SJCRH30 (cell line): ENCODE measurements at regions not wholly inside any gene's neighbourhood (a gene's known extent, or its start where the extent isn't known, plus 50 kb on each side); places are given as distances from the start of the nearest gene placed in this dataset.
"Not testable (repeated sequence)": the region's sequence is repeated elsewhere in the genome, so short reads cannot be mapped to it uniquely, and the experiment has no call there.

Source experiments
- DNase-seq, 2 experiments: peaks; one replicate each; pipeline ENCODE4 v3.0.0-alpha.2; 2015 to 2020
- H3K27ac ChIP-seq: fragments of 250-450 bp; sonication (Bioruptor Pico); 2 replicates; pipeline ENCODE4 v1.5.1; 2020; ENCODE audit warnings: mild to moderate bottlenecking, moderate library complexity
- H3K27me3 ChIP-seq: fragments of 250-450 bp; sonication (Bioruptor Pico); 2 replicates; pipeline ENCODE4 v1.5.1; 2020; ENCODE audit warnings: mild to moderate bottlenecking, moderate library complexity
- H3K36me3 ChIP-seq: fragments of 250-450 bp; sonication (Bioruptor Pico); 2 replicates; pipeline ENCODE4 v1.5.1; 2020; ENCODE audit warnings: mild to moderate bottlenecking, moderate library complexity
- H3K4me1 ChIP-seq: fragments of 250-450 bp; sonication (Bioruptor Pico); 2 replicates; pipeline ENCODE4 v1.5.1; 2020; ENCODE audit warnings: mild to moderate bottlenecking, moderate library complexity
- H3K4me3 ChIP-seq: fragments of 250-450 bp; sonication (Bioruptor Pico); 2 replicates; pipeline ENCODE4 v1.5.1; 2020; ENCODE audit warnings: mild to moderate bottlenecking, moderate library complexity
- H3K9me3 ChIP-seq: fragments of 250-450 bp; sonication (Bioruptor Pico); replicated peaks from 2 replicates; pipeline ENCODE4 v1.5.1; 2020; ENCODE audit warnings: mild to moderate bottlenecking, moderate library complexity

DNA sequence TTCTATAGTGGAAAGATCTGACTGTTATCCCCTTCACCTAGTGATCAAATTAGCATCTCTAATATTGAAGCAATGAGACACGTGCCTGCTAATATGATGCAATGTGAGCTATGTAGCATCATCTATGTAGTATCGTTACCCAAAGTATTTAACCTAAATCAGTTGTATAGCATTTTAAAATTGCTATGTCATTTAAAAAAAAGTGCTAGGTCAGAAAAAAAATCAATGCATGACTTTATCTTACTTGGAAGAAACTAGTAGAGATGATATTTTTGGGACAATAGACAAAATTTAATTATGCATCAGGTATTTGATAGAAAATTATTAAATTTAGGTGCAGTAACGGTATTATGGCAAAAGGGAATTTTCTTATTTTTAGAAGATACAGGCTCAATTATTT, 157.3 kb downstream of the CCDC71L start:
- H3K36me3 ChIP-seq, result no peaks in the 10 kb centered on the region

DNA sequence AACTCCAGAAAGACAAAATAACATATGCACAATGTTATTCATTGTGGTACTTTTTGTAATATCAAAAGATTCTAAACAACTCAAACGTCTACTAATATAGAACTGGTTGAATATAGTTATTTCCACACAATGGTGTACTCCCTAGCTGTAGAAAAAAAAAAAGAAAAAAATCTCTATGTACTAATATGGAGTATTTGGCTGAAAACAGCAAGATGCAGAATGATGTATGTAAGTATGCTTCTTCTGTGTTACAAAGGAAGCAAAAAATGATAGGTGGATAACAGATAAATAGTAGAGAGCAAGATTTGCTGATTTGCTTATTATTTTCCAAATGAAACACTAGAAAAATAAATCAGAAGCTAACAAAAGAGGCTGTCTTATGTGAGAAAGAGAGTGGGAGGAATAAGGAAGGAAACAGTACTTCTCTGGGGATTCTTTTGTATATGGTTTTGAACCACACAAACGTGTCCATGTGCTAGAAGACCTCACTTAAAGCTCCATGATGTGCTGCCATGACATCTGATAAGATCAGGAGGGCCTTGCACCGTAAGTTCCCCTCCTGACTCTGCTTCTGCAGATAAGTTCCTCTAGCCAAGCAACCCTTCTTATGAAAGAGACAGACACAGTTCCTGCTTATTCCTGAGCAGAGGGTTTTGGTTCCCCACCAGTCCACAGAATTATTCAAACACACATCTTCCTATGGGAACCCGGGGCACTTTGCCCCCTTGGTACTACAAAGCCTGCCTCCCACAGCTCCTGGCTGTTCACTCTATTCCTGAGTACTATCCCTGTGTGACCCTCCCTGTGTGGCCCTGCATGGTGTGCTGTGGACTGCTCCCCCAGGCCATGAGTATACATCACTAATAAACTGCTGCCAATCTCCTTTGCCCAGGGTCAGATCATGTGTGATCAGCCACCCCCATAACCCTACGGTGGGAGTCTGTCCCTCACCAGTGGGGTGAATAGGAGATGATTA, 159.1 kb downstream of the CCDC71L start:
- Histone ChIP-seq H3K9me3 (no peaks in the 10 kb centered on the region), H3K36me3 (no peaks in the 10 kb centered on the region), H3K27me3 (no peaks in the 10 kb centered on the region), H3K27ac (no peak overlapping the region), H3K4me1 (no peaks in the 10 kb centered on the region), H3K4me3 (no peak overlapping the region)
- DNase-seq, result no peak

More for the DNA sequence above, 157.3 kb downstream of the CCDC71L start:
- DNase-seq, result no peak
- H3K9me3 ChIP-seq, result no peaks in the 10 kb centered on the region
- H3K27me3 ChIP-seq, result no peaks in the 10 kb centered on the region
- no peak overlapping the region for H3K4me3 ChIP-seq
- H3K4me1 ChIP-seq, result no peaks in the 10 kb centered on the region
- H3K27ac ChIP-seq, result no peak overlapping the region

DNA sequence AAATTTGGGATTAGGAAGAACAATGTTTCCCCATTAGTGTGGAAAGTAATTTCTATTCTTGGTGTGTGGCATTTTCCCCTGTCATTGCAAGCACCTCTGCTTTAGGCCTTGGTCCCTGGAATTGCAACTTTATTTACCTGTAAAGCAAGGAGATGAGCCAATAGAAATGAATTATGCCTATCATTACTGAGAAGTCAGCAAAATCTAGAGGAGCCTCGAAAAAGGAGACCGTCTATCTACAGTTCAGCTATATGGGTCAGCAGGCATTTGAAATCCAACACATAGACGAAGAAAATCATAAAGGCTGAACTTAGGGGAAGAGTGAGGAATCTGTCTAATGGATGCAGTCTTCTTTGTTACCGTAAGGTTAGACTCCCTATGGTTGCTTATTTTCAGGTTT, 161.1 kb downstream of the CCDC71L start:
- Histone ChIP-seq H3K36me3 (no peaks in the 10 kb centered on the region), H3K27ac (no peak overlapping the region), H3K27me3 (no peaks in the 10 kb centered on the region), H3K9me3 (no peaks in the 10 kb centered on the region), H3K4me3 (no peak overlapping the region), H3K4me1 (no peaks in the 10 kb centered on the region)
- no peak for DNase-seq

DNA sequence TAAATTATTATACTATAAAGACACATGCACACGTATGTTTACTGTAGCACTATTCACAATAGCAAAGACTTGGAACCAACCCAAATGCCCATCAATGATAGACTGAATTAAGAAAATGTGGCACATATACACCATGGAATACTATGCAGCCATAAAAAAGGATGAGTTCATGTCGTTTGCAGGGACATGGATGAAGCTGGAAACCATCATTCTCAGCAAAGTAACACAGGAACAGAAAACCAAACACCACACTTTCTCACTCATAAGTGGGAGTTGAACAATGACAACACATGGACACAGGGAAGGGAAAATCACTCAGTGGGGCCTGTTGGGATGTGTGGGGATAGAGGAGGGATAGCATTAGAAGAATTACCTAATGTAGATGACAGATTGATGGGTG, 163.0 kb downstream of the CCDC71L start:
- not testable (repeated sequence) for H3K9me3 ChIP-seq

DNA sequence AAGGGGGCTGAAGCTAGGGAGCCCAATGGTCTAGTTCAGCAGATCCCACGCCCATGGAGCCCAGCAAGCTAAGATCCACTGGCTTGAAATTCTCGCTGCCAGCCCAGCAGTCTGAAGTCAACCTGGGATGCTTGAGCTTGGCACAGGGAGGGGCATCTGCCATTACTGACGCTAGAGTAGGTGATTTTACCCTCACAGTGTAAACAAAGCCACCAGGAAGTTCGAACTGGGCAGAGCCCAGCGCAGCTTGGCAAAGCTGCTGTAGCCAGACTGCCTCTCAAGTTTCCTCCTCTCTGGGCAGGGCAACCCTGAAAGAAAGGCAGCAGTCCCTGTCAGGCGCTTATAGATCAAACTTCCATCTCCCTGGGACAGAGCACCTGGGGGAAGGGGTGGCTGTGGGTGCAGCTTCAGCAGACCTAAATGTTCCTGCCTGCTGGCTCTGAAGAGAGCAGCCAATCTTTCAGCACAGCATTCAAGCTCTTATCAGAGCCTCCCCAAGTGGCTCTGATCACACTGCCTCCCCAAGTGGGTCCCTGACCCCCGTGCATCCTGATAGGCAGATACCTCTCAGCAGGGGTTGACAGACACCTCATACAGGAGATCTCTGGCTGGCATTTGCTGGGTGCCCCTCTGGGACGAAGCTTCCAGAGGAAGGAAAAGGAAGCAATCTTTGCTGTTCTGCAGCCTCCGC, 167.8 kb downstream of the CCDC71L start:
- Histone ChIP-seq H3K4me1 (no peaks in the 10 kb centered on the region), H3K9me3 (no peaks in the 10 kb centered on the region), H3K27ac (no peak overlapping the region), H3K36me3 (no peaks in the 10 kb centered on the region), H3K4me3 (no peak overlapping the region), H3K27me3 (no peaks in the 10 kb centered on the region)
- no peak for DNase-seq

More for the DNA sequence above, 163.0 kb downstream of the CCDC71L start:
- DNase-seq, H3K36me3 ChIP-seq, H3K4me3 ChIP-seq, H3K4me1 ChIP-seq, H3K27me3 ChIP-seq, H3K27ac ChIP-seq: not testable (repeated sequence)

DNA sequence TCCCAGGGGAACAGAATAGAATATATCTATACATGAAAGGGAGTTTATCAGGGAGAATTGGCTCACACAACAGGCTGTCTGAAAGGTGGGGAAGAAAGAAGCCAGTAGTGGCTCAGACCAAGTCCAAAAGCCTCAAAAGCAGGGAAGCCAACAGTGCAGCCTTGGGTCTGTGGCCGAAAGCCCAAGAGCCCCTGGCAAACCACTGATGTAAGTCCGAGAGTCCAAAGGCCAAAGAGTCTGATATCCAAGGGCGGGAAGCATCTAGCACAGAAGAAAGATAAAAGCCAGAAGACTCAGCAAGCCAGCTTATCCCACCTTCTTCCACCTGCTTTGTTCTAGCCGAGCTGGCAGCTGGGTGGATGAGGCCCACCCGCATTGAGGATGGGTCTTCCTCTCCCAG, 172.5 kb downstream of the CCDC71L start:
- no peak overlapping the region for H3K4me3 ChIP-seq
- H3K36me3 ChIP-seq, result no peaks in the 10 kb centered on the region
- H3K27me3 ChIP-seq, result no peaks in the 10 kb centered on the region
- H3K9me3 ChIP-seq, result no peaks in the 10 kb centered on the region
- H3K27ac ChIP-seq, result no peak overlapping the region
- no peaks in the 10 kb centered on the region for H3K4me1 ChIP-seq
- no peak for DNase-seq

DNA sequence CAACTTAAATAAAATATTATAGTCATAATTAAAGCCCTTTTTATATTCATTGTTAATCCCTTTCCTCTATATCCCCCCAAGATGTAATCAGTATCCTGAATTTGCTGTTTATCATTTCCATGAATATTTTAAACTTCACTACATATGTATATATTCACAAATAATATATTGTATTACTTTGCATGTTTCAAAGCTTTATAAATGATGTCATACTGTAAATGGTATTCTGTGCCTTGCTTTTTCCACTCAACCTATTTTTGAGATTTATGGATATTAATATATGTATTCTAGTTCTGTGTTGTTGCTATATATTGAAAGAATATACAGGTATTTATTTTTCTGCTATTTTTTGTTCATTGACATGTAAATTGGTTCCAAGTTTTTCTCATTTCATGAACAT, 173.1 kb downstream of the CCDC71L start:
- no peaks in the 10 kb centered on the region for H3K36me3 ChIP-seq
- no peaks in the 10 kb centered on the region for H3K27me3 ChIP-seq
- no peaks in the 10 kb centered on the region for H3K9me3 ChIP-seq
- no peak overlapping the region for H3K27ac ChIP-seq
- DNase-seq, result no peak
- no peak overlapping the region for H3K4me3 ChIP-seq
- H3K4me1 ChIP-seq, result no peaks in the 10 kb centered on the region

DNA sequence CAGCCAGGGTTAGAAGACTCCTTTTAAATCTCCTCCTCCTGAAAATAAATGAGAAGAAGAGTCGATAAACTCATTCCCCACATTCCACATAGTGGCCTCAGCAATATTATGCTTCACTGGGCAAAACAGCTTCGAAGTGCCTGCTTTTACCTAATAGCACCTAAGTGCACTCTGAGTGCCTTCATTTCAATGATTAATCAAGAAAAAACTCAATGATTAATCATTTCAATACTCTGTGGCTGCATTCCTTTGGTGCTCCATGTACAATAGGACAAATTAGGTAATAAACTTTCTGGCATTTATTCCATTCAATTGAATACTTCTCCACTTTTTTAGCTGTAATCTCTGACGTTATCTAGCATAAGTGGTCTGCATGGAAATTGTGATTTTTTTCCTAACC, 174.6 kb downstream of the CCDC71L start:
- Histone ChIP-seq H3K27ac (no peak overlapping the region), H3K9me3 (no peaks in the 10 kb centered on the region), H3K27me3 (no peaks in the 10 kb centered on the region), H3K4me1 (no peaks in the 10 kb centered on the region), H3K4me3 (no peak overlapping the region), H3K36me3 (no peaks in the 10 kb centered on the region)
- DNase-seq, result no peak

DNA sequence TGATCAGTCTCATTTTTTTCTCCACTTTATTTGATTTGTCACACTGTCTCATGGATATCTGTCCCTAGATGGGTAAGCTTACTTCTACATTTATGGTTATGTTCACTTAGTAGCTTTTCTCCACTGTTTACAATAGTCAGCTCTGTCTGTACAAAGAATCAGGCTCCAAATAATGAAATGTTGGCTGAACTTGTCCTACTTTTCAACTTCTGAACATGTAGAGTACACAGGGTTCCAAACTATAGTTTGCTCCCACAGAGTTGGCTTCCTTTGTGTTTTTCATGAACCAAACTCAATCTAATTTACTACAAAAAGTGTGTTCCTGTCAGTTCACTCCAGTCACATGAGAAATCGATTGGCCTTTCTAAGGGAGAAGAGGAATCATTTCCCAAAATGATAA, 175.0 kb downstream of the CCDC71L start:
- no peaks in the 10 kb centered on the region for H3K27me3 ChIP-seq
- H3K9me3 ChIP-seq, result no peaks in the 10 kb centered on the region
- DNase-seq, result no peak
- no peaks in the 10 kb centered on the region for H3K4me1 ChIP-seq
- H3K4me3 ChIP-seq, result no peak overlapping the region
- no peaks in the 10 kb centered on the region for H3K36me3 ChIP-seq
- H3K27ac ChIP-seq, result no peak overlapping the region

DNA sequence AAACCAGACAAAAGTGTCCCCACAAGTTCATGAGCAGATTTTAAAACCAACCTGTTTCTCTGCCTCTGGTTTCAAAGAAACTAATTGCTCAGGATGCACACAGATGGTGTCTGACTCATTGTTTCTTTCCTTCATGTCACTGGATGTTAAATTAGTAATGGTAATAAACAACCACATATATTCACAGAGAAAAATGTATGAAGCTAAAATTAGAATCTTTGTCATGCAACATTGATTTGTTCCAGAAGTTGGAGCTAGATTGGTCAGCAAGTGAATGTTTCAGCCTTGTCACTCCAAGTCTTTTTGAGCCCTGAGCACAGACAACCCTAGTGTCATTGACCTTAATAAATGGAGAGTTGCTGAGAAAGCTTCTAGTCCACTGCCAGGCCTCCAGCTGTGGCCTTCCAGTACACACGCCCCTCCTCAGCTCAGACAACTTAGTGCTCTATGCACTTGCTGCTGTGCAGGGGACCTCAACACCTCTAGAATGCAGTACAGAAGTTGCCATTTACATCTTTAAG, 175.9 kb downstream of the CCDC71L start:
- no peak for DNase-seq
- no peaks in the 10 kb centered on the region for H3K4me1 ChIP-seq
- H3K36me3 ChIP-seq, result no peaks in the 10 kb centered on the region
- H3K27ac ChIP-seq, result no peak overlapping the region
- no peak overlapping the region for H3K4me3 ChIP-seq
- H3K9me3 ChIP-seq, result no peaks in the 10 kb centered on the region
- no peaks in the 10 kb centered on the region for H3K27me3 ChIP-seq

DNA sequence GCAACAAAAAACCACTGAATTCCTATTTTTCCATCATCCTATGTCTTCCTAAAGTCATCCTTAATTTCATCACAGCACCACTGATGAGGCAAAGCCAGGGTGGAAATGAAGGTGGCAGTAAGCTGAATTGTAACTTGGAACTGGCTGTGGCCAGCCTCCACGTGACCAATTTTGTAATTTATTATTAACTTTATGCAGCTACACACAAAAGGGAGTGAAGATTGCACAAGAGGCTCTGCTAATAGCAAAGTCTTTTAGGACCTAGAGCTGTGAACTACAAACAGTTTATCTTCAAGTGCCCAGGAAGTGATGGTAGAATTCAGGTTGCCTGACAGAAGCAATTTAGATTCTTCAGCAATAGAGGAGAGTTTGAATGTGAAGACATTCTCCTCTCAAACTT, 176.4 kb downstream of the CCDC71L start:
- H3K4me3 ChIP-seq, result no peak overlapping the region
- no peaks in the 10 kb centered on the region for H3K4me1 ChIP-seq
- DNase-seq, result no peak
- no peak overlapping the region for H3K27ac ChIP-seq
- H3K9me3 ChIP-seq, result no peaks in the 10 kb centered on the region
- H3K36me3 ChIP-seq, result no peaks in the 10 kb centered on the region
- no peaks in the 10 kb centered on the region for H3K27me3 ChIP-seq

DNA sequence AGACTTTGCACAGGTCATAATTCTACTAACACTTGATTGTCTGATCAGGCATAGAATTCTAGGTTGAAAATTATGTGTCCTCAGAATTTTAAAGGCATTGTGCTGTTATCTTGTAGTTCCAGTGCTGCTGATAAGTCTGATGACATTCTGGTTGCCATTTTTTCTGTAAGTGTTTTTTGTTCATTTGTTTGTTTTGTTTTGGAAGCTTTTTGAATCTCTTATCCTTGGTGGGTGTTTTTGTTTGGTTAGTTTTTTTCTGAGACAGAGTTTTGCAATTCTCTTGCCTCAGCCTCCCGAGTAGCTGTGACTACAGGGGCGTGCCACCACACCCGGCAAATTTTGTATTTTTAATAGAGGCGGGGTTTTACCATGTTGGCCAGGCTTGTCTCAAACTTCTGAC, 178.9 kb downstream of the CCDC71L start:
- H3K27me3 ChIP-seq, result no peaks in the 10 kb centered on the region
- no peaks in the 10 kb centered on the region for H3K9me3 ChIP-seq
- H3K27ac ChIP-seq, result no peak overlapping the region
- no peaks in the 10 kb centered on the region for H3K4me1 ChIP-seq
- no peaks in the 10 kb centered on the region for H3K36me3 ChIP-seq
- no peak for DNase-seq
- H3K4me3 ChIP-seq, result no peak overlapping the region

DNA sequence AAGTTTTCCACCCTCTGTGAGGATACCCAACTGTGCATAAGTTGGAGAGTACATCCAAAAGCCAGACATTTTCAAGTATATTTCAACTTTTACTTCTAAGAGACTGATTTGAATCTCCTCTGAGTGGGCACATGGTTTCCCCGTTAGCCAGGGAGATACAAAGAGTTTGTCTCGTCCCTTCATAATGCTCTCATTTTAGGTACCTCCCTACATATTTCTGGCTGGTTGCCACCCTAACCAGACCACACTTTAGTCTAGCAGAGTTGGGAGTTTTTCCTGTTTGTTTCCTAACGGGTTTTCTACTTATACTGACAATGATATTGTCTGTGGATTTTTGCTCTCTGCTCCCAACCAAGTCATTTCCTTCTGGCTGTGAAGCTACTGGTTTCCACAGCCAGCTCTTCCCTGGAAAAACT, 180.3 kb downstream of the CCDC71L start:
- H3K27ac ChIP-seq, result no peak overlapping the region
- DNase-seq, result no peak
- H3K4me1 ChIP-seq, result no peaks in the 10 kb centered on the region
- no peaks in the 10 kb centered on the region for H3K36me3 ChIP-seq
- H3K27me3 ChIP-seq, result no peaks in the 10 kb centered on the region
- no peaks in the 10 kb centered on the region for H3K9me3 ChIP-seq
- H3K4me3 ChIP-seq, result no peak overlapping the region

DNA sequence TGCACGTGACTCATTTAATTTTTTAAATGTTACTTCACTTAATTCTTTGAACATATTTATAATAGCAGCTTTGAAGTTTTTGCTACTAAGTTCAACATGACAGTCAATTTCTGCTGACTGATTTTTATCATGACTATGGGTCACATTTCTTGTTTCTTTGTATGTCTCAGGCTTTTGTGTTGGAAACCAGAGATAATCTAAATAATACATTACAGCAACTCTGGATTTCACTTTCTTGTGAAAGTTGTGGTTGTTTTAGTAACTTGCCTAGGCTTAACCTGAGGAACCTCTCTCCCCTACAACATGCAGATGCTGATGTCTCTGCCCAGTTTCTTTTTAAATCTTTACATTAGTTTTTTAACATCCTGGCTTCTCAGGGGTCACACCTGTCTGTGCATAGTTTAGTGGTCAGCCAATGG, 180.8 kb downstream of the CCDC71L start:
- H3K27me3 ChIP-seq, result no peaks in the 10 kb centered on the region
- no peak overlapping the region for H3K27ac ChIP-seq
- H3K9me3 ChIP-seq, result no peaks in the 10 kb centered on the region
- no peak overlapping the region for H3K4me3 ChIP-seq
- no peaks in the 10 kb centered on the region for H3K36me3 ChIP-seq
- H3K4me1 ChIP-seq, result no peaks in the 10 kb centered on the region
- no peak for DNase-seq

DNA sequence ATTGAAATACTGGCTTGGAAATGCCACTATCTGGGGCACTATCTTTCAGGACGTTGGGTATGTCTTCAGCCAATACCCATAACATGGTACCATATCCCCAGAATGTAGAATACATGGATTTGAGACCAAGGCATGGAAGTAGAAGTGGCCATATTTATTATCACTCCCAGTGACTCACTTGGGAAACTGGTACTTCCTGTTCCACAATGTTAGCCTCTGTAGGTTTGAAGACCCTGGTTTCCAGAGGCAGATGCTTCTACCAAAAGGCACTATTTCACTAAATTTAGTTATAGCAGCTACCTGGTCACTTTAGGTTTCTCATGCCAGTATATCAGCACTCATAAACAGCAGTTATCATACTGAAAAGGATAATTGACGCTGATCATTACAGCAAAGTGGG, 184.2 kb downstream of the CCDC71L start:
- no peaks in the 10 kb centered on the region for H3K4me1 ChIP-seq

More for the DNA sequence above, 184.2 kb downstream of the CCDC71L start:
- Histone ChIP-seq H3K36me3 (no peaks in the 10 kb centered on the region), H3K9me3 (no peaks in the 10 kb centered on the region), H3K4me3 (no peak overlapping the region), H3K27ac (no peak overlapping the region), H3K27me3 (no peaks in the 10 kb centered on the region)
- DNase-seq, result no peak
